Stimulated activated naive CD4-positive, alpha-beta T cell (primary cell): ENCODE measurements at regions not wholly inside any gene's neighbourhood (a gene's known extent, or its start where the extent isn't known, plus 50 kb on each side); places are given as distances from the start of the nearest gene placed in this dataset.
A peak's percentile ranks its signal among the peaks of the same experiment; 100 is the strongest.

ENCODE experiments used
- DNase-seq, 6 experiments: peaks; one replicate each; lab custom pipeline; 2025; lab: John Stamatoyannopoulos, UW

- DNase-seq: no peak
Observed at GRCh38 chr14:89660166-89660565, 243.1 kb upstream of the FOXN3 start.

DNA sequence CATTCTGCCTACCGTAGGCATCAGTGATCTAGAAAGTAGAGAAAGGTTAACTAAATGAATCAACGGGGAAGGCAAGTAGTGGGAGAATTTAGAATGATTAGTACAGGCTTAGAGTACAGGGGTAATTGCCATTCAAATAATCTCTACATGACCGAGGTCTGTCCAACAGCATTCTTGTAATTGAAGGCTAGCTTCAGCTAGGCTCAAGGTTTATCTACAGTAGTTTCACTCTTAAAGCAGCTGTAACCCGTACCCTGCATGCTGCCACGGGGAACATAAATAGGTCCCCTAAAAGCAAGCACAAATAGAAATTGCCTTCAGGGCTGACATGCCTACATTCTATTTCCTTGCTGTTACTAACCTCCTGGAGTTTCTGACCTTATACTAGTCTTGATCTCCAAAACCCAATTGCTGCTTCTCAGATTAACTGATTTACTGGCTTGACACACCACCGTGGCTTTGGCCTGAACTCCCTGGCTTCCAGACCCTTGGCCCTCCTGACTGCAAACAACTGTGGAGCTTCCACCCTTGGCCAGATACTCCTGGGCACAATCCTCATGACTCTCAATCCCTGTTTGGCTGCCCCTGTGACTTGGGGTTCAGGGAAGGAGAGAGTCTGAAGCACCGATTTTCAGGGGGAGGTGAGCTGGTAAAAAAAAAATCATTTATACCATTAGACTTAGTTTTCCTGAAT lies 242.1 kb upstream of the FOXN3 start:
- no peak for DNase-seq

- DNase-seq: no peak
Observed at GRCh38 chr14:89657014-89657413, 240.0 kb upstream of the FOXN3 start.

- DNase-seq: no peak
Observed at GRCh38 chr14:89654998-89655397, 238.0 kb upstream of the FOXN3 start.

- no peak for DNase-seq
Observed at GRCh38 chr14:89652352-89652751, 235.3 kb upstream of the FOXN3 start.

- DNase-seq: no peak
Observed at GRCh38 chr14:89651805-89652204, 234.8 kb upstream of the FOXN3 start.

GRCh38 chr14:89650077-89650978 lies 233.3 kb upstream of the FOXN3 start:
- no peak for DNase-seq

- no peak for DNase-seq
Observed at GRCh38 chr14:89649451-89650075, 232.5 kb upstream of the FOXN3 start.

GRCh38 chr14:89648924-89649323 lies 231.9 kb upstream of the FOXN3 start:
- DNase-seq: no peak

GRCh38 chr14:89648510-89648909 lies 231.5 kb upstream of the FOXN3 start:
- DNase-seq: no peak

DNA sequence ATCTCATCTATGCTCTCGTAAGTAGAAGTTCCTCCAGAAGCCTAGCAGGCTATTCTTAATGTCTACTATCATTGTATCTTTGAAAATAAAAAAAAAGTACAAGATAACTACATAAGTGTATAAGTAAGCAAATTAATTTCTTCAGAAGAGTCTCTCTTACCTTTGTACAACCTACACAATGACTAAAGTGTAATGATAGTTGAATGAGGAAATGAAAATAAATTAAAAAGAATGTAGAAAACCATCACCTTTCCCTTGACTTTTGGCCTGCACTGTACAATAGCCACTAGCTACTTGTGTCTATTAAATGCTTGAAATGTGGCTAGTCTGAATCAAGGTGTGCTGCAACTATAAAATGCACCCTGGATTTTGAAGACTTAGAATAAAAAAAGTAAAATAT lies 229.9 kb upstream of the FOXN3 start:
- DNase-seq: no peak

- DNase-seq: no peak
Observed at GRCh38 chr14:89644641-89645040, 227.6 kb upstream of the FOXN3 start.

DNA sequence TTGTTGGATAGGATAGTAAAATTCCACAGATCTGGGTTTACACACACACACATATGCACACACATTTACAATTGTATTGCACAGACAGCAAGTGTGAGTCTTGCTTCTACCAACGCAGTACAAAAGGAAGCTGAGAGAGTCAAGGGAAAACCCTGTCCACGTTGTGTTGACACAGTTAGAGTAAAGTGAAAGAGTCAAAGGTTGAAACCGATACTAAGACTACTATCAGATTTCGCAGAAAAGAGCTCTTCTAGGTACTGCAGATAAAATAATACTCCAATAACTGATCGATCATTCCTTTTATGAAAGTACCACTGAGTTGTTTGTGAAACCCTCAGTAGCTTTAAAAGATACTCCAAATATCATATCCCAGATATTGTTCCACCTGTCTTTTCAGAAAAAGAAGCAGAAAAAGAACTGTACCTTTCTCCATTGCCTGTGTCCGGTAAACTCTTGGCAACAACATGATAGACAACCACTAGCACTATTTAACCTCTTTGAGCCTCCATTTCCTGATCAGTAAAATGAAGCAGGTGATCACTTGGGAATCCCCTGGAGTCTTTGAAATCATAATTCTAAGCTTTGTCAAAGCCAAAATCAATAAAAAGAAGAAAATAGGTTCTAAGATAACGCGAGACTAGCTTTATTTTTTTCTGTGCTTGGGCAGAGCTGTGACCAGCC lies 224.6 kb upstream of the FOXN3 start:
- DNase-seq: peak in 3 of 6 experiments; percentile 12 to 35 (median 18)

DNA sequence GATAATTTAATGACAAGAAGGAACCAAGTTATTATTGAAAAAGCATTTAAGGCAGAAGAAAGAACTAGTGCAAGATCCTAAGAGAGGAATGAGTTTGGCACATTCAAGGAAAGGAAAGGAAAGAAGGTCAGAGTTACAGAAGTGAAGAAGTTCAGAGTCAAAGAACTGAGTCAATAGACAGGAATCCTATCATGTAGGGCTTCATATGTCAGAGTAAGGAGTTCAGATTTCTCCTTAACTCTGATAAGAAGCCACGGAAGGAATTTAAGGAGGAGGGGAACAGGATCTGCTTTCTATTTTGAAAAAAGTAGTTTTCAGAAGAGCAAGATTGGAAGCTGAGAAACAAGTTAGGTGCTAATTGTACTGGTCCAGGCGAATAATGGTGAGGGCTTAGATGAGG lies 223.1 kb upstream of the FOXN3 start:
- no peak for DNase-seq

DNA sequence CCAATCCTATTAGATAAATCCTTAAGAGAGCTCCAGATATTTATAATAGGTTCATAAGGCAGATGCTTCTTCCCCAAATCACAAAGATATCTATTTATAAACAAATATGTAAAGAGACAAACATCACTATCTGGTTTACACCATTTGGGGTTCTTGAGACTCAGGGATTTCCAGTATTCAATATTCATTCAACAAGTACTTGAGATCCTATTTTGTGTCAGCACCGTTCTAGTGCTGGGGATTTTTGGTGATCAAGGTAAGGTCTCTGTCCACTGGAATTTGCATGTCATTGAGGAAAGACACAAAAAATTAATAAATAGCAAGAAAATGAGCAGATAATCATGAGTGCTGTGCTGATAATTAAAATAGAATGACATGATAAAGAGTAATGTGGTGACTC lies 222.7 kb upstream of the FOXN3 start:
- DNase-seq: no peak

DNA sequence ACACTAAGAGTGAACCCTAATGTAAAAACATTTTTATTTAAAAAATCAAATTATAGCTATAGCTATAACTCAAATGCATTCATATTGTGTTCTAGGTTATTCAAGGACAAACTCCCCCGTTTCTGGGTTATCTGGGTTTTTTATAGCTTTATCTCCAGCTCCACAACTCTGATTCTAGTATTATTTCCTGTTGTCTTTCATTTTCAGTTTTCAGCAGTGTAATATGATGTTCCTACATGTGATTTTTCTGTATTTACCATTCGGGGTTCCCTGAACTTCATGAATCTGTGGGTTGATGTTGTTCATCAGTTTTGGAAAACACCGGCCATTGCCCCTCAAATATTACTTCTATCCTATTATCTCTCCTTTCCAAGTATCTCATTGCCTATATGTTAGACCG lies 221.9 kb upstream of the FOXN3 start:
- peak in 2 of 6 experiments; percentile 19 to 32 for DNase-seq

- no peak for DNase-seq
Observed at GRCh38 chr14:89637581-89637980, 220.5 kb upstream of the FOXN3 start.

DNA sequence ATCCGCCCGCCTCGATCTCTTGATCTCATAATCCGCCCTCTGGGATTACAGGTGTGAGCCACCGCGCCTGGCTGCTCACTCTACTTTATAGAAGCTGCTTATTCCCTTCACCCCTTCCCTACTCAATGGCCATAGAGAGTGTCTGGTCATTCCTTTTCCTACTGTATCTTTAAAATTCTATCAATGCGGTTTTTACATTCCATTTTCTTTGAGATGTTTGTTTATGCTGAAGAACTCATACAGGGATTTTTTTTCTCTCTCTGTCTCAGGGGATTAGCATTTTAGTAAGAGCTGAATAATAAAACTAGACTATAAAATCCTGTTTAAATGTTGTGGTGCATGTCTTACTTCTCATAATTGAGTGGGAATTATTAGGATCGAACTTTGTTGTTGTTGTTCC lies 218.6 kb upstream of the FOXN3 start:
- no peak for DNase-seq

GRCh38 chr14:89634037-89634436 lies 217.0 kb upstream of the FOXN3 start:
- no peak for DNase-seq

GRCh38 chr14:89630101-89630829 lies 213.2 kb upstream of the FOXN3 start:
- DNase-seq: no peak

- peak in 1 of 6 experiments; percentile 2 for DNase-seq
Observed at GRCh38 chr14:89629383-89629782, 212.3 kb upstream of the FOXN3 start.

- no peak for DNase-seq
Observed at GRCh38 chr14:89628521-89628920, 211.5 kb upstream of the FOXN3 start.
